WTC11 (cell line): ENCODE measurements at regions not wholly inside any gene's neighbourhood (a gene's known extent, or its start where the extent isn't known, plus 50 kb on each side); places are given as distances from the start of the nearest gene placed in this dataset.

Experiments used
- CREB1 ChIP-seq: sonication (generic); formaldehyde crosslinking; IDR thresholded peaks from 2 replicates; pipeline ENCODE4 v1.8.0; 2023; ENCODE audit warnings: mild to moderate bottlenecking, missing genetic modification reagents
- ESRRA ChIP-seq: sonication (generic); formaldehyde crosslinking; IDR thresholded peaks from 2 replicates; pipeline ENCODE4 v1.8.1; 2022; ENCODE audit warnings: mild to moderate bottlenecking, missing genetic modification reagents, borderline replicate concordance
- ZNF396 ChIP-seq: fragments of 250-450 bp; sonication (Bioruptor Pico); IDR thresholded peaks from 2 replicates; pipeline ENCODE4 v1.8.0; 2021; ENCODE audit warnings: mild to moderate bottlenecking, moderate library complexity, borderline replicate concordance
- TF ChIP-seq, protein P1 (sequence below): sonication (generic); formaldehyde crosslinking; conservative IDR thresholded peaks from 2 replicates; pipeline ENCODE4 v1.8.1; 2022; ENCODE audit warnings: mild to moderate bottlenecking, missing genetic modification reagents
- TF ChIP-seq, protein P2 (sequence below): fragments of 200-600 bp; IDR thresholded peaks from 2 replicates; pipeline ENCODE4 v1.8.0; 2022; ENCODE audit warnings: antibody characterized with exemption
- TF ChIP-seq, protein P3 (sequence below): sonication (generic); formaldehyde crosslinking; conservative IDR thresholded peaks from 2 replicates; pipeline ENCODE4 v1.8.1; 2023; ENCODE audit warnings: mild to moderate bottlenecking, low read depth, missing genetic modification reagents, moderate library complexity
- TF ChIP-seq, protein P4 (sequence below): sonication (generic); formaldehyde crosslinking; IDR thresholded peaks from 2 replicates; pipeline ENCODE4 v1.8.0; 2023; ENCODE audit warnings: missing genetic modification reagents, mild to moderate bottlenecking, borderline replicate concordance
- TF ChIP-seq, protein P5 (sequence below): sonication (generic); formaldehyde crosslinking; IDR thresholded peaks from 2 replicates; pipeline ENCODE4 v1.8.1; 2022; ENCODE audit warnings: low read depth, mild to moderate bottlenecking, moderate library complexity, missing genetic modification reagents, borderline replicate concordance
- TF ChIP-seq, protein P6 (sequence below): sonication (generic); formaldehyde crosslinking; IDR thresholded peaks from 2 replicates; pipeline ENCODE4 v1.8.1; 2023; ENCODE audit warnings: mild to moderate bottlenecking, missing genetic modification reagents

DNA sequence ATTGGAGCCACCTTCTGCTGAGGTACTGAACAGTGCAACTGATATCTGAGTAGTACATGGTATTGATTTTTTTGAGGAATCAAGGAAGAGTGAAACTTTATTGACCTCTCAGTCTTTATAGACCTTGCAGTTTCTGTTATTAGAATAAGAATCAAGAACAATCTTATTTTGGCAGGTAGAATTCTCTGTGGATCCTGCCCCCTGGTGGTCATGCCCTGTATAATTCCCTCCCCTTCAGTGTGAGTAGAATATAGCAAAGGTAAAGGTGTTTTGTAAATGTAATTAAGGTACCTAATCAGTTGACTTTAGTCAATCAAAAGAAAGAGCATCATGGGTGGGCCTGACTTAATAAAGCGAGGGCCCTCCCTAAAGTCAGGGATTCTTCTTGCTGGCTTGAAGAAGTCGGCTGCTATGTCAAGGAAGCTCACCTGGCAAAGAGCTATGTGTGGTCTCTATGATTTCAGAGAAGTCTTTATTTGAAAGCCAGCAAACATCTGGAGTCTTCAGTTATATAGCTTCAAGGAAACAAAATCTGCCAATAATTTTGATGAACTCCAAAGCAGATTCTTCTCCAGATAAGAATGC is 142.8 kb downstream of the LSM5 start:
- TF ChIP-seq, protein P1, sequence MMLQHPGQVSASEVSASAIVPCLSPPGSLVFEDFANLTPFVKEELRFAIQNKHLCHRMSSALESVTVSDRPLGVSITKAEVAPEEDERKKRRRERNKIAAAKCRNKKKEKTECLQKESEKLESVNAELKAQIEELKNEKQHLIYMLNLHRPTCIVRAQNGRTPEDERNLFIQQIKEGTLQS (CRISPR knock-in tag), result no peak
- TF ChIP-seq ESRRA, result no peak
- TF ChIP-seq, protein P2, sequence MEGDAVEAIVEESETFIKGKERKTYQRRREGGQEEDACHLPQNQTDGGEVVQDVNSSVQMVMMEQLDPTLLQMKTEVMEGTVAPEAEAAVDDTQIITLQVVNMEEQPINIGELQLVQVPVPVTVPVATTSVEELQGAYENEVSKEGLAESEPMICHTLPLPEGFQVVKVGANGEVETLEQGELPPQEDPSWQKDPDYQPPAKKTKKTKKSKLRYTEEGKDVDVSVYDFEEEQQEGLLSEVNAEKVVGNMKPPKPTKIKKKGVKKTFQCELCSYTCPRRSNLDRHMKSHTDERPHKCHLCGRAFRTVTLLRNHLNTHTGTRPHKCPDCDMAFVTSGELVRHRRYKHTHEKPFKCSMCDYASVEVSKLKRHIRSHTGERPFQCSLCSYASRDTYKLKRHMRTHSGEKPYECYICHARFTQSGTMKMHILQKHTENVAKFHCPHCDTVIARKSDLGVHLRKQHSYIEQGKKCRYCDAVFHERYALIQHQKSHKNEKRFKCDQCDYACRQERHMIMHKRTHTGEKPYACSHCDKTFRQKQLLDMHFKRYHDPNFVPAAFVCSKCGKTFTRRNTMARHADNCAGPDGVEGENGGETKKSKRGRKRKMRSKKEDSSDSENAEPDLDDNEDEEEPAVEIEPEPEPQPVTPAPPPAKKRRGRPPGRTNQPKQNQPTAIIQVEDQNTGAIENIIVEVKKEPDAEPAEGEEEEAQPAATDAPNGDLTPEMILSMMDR, result peak; percentile 79
- TF ChIP-seq ZNF396 (CRISPR knock-in tag), result no peak
- TF ChIP-seq, protein P3, sequence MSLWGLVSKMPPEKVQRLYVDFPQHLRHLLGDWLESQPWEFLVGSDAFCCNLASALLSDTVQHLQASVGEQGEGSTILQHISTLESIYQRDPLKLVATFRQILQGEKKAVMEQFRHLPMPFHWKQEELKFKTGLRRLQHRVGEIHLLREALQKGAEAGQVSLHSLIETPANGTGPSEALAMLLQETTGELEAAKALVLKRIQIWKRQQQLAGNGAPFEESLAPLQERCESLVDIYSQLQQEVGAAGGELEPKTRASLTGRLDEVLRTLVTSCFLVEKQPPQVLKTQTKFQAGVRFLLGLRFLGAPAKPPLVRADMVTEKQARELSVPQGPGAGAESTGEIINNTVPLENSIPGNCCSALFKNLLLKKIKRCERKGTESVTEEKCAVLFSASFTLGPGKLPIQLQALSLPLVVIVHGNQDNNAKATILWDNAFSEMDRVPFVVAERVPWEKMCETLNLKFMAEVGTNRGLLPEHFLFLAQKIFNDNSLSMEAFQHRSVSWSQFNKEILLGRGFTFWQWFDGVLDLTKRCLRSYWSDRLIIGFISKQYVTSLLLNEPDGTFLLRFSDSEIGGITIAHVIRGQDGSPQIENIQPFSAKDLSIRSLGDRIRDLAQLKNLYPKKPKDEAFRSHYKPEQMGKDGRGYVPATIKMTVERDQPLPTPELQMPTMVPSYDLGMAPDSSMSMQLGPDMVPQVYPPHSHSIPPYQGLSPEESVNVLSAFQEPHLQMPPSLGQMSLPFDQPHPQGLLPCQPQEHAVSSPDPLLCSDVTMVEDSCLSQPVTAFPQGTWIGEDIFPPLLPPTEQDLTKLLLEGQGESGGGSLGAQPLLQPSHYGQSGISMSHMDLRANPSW (CRISPR knock-in tag), result no peak
- no peak for TF ChIP-seq CREB1
- TF ChIP-seq, protein P4, sequence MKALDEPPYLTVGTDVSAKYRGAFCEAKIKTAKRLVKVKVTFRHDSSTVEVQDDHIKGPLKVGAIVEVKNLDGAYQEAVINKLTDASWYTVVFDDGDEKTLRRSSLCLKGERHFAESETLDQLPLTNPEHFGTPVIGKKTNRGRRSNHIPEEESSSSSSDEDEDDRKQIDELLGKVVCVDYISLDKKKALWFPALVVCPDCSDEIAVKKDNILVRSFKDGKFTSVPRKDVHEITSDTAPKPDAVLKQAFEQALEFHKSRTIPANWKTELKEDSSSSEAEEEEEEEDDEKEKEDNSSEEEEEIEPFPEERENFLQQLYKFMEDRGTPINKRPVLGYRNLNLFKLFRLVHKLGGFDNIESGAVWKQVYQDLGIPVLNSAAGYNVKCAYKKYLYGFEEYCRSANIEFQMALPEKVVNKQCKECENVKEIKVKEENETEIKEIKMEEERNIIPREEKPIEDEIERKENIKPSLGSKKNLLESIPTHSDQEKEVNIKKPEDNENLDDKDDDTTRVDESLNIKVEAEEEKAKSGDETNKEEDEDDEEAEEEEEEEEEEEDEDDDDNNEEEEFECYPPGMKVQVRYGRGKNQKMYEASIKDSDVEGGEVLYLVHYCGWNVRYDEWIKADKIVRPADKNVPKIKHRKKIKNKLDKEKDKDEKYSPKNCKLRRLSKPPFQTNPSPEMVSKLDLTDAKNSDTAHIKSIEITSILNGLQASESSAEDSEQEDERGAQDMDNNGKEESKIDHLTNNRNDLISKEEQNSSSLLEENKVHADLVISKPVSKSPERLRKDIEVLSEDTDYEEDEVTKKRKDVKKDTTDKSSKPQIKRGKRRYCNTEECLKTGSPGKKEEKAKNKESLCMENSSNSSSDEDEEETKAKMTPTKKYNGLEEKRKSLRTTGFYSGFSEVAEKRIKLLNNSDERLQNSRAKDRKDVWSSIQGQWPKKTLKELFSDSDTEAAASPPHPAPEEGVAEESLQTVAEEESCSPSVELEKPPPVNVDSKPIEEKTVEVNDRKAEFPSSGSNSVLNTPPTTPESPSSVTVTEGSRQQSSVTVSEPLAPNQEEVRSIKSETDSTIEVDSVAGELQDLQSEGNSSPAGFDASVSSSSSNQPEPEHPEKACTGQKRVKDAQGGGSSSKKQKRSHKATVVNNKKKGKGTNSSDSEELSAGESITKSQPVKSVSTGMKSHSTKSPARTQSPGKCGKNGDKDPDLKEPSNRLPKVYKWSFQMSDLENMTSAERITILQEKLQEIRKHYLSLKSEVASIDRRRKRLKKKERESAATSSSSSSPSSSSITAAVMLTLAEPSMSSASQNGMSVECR (CRISPR knock-in tag), result no peak
- TF ChIP-seq, protein P5, sequence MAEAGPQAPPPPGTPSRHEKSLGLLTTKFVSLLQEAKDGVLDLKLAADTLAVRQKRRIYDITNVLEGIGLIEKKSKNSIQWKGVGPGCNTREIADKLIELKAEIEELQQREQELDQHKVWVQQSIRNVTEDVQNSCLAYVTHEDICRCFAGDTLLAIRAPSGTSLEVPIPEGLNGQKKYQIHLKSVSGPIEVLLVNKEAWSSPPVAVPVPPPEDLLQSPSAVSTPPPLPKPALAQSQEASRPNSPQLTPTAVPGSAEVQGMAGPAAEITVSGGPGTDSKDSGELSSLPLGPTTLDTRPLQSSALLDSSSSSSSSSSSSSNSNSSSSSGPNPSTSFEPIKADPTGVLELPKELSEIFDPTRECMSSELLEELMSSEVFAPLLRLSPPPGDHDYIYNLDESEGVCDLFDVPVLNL, result no peak
- TF ChIP-seq, protein P6, sequence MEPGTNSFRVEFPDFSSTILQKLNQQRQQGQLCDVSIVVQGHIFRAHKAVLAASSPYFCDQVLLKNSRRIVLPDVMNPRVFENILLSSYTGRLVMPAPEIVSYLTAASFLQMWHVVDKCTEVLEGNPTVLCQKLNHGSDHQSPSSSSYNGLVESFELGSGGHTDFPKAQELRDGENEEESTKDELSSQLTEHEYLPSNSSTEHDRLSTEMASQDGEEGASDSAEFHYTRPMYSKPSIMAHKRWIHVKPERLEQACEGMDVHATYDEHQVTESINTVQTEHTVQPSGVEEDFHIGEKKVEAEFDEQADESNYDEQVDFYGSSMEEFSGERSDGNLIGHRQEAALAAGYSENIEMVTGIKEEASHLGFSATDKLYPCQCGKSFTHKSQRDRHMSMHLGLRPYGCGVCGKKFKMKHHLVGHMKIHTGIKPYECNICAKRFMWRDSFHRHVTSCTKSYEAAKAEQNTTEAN (CRISPR knock-in tag), result no peak
